ENCODE measurements at regions not wholly inside any gene's neighbourhood (a gene's known extent, or its start where the extent isn't known, plus 50 kb on each side); places are given as distances from the start of the nearest gene placed in this dataset.

DNA sequence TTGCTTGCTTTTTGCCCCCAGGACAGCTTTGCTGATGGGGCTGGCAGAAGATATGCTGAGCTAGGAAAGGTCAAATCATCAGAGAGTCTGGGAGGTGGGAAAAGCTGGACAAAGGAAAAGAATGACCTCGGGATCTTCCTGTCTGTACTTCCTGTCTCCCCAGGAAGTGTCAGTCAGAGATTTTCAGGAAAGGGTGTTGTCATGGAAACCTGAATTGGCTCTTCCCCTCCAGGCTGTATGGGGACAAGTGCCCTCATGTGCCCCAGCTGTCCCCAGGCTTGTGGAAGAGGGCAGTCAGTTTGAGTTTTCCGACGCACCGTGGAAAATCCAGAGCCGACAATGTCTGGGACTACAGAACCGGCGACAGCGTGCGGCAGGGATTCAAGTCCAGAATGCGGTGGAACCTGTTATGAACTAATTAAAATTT, 122.7 kb upstream of the ZFHX3 start:
- H3K27ac ChIP-seq (ENCODE audit: low read depth, low read length) = peak overlapping the region; percentile 44
- no peaks in the 10 kb centered on the region for H3K79me2 ChIP-seq (ENCODE audit: control insufficient read depth, insufficient read depth, low read length, poor library complexity)
- no peaks in the 10 kb centered on the region for H3K36me3 ChIP-seq (ENCODE audit: control insufficient read depth in 1 of 2, insufficient read depth in 2 of 2, low read length in 2 of 2)
- H3K79me1 ChIP-seq (ENCODE audit: low read length) = peaks cover 7% of the 10 kb centered on the region
- peak overlapping the region; percentile 55 for H4K91ac ChIP-seq (ENCODE audit: low read depth, low read length)
- H4K12ac ChIP-seq (ENCODE audit: low read depth, low read length) = no peak overlapping the region
- peak overlapping the region; percentile 66 for H2AFZ ChIP-seq (ENCODE audit: insufficient read depth, low read length, poor library complexity)
- no peak overlapping the region for H3K14ac ChIP-seq (ENCODE audit: low read length)
- peak overlapping the region; percentile 77 for H2BK120ac ChIP-seq (ENCODE audit: insufficient read depth, low read length, poor library complexity)
- H4K8ac ChIP-seq (ENCODE audit: low read depth, low read length) = peak overlapping the region; percentile 89
- WGBS (ENCODE audit: extremely low coverage, insufficient coverage, insufficient read length) = no CpG with 5 or more reads among the region's 10 CpGs
- H3K23ac ChIP-seq (ENCODE audit: low read length) = no peak overlapping the region
- H2BK5ac ChIP-seq (ENCODE audit: low read depth, low read length, poor library complexity) = peak overlapping the region; percentile 9
- no peaks in the 10 kb centered on the region for H3K27me3 ChIP-seq (ENCODE audit: insufficient read depth, low read length)
- H2AK5ac ChIP-seq (ENCODE audit: low read length) = no peak overlapping the region
- no peak overlapping the region for H3K9ac ChIP-seq (ENCODE audit: low read length)
- H3K9me3 ChIP-seq (ENCODE audit: insufficient read depth, low read depth, low read length) = no peaks in the 10 kb centered on the region
- peak overlapping the region; percentile 23 for H3K4ac ChIP-seq (ENCODE audit: low read depth, low read length)
- H3K4me3 ChIP-seq (ENCODE audit: low read depth, low read length) = no peak overlapping the region
- peak; percentile 80 to 88 for DNase-seq
- peak overlapping the region; percentile 38 for H3K4me2 ChIP-seq (ENCODE audit: low read length)
- peaks cover 12 to 14% of the 10 kb centered on the region in 2 experiments for H3K4me1 ChIP-seq (ENCODE audit: control insufficient read depth in 1 of 2, insufficient read depth in 2 of 2, low read length in 2 of 2)
- H3K18ac ChIP-seq (ENCODE audit: low read length) = peak overlapping the region; percentile 11
- H2BK12ac ChIP-seq (ENCODE audit: low read length) = peak overlapping the region; percentile 85

DNA sequence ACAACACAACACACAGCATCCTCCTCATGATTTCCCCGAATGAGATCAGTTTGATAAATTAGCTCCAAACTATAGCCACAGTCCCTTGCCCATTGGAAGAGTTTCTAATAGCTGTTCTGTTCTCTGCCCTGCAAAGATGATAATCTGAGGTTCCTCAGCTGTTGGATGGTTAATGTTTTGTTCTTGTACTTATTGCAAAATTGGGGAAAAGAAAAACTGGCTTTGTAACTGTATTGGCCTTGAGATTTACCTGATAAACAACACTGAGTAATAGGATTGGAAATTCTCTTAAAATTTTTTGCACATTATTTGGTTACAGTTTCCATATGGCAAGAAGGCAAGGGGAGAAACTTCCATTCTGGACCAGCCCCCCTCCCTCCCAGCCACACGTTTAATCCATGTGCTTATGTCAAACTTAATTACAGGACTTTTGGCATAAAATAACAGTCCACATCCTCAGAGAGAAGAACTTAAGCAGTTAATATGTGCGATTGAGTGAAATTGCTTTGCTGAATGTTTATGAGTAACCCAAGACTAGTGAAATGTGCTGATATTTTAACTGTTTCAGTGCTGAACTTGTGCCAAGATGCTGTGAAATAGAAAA, 119.1 kb upstream of the ZFHX3 start:
- Histone ChIP-seq H3K9me3 (ENCODE audit: insufficient read depth, low read depth, low read length) (no peaks in the 10 kb centered on the region), H2AFZ (ENCODE audit: insufficient read depth, low read length, poor library complexity) (no peak overlapping the region), H3K79me1 (ENCODE audit: low read length) (peaks cover 4% of the 10 kb centered on the region), H2BK120ac (ENCODE audit: insufficient read depth, low read length, poor library complexity) (no peak overlapping the region), H3K23ac (ENCODE audit: low read length) (no peak overlapping the region), H3K79me2 (ENCODE audit: control insufficient read depth, insufficient read depth, low read length, poor library complexity) (no peaks in the 10 kb centered on the region), H3K27ac (ENCODE audit: low read depth, low read length) (no peak overlapping the region), H3K14ac (ENCODE audit: low read length) (no peak overlapping the region), H4K8ac (ENCODE audit: low read depth, low read length) (no peak overlapping the region), H3K36me3 (ENCODE audit: control insufficient read depth in 1 of 2, insufficient read depth in 2 of 2, low read length in 2 of 2) (no peaks in the 10 kb centered on the region), H3K4ac (ENCODE audit: low read depth, low read length) (no peak overlapping the region), H2BK12ac (ENCODE audit: low read length) (no peak overlapping the region), H3K4me3 (ENCODE audit: low read depth, low read length) (no peak overlapping the region), H4K12ac (ENCODE audit: low read depth, low read length) (no peak overlapping the region), H3K4me2 (ENCODE audit: low read length) (no peak overlapping the region), H2BK5ac (ENCODE audit: low read depth, low read length, poor library complexity) (no peak overlapping the region), H3K9ac (ENCODE audit: low read length) (no peak overlapping the region), H3K4me1 (ENCODE audit: control insufficient read depth in 1 of 2, insufficient read depth in 2 of 2, low read length in 2 of 2) (peaks cover 5 to 11% of the 10 kb centered on the region in 2 experiments), H4K91ac (ENCODE audit: low read depth, low read length) (no peak overlapping the region), H3K18ac (ENCODE audit: low read length) (no peak overlapping the region), H3K27me3 (ENCODE audit: insufficient read depth, low read length) (no peaks in the 10 kb centered on the region), H2AK5ac (ENCODE audit: low read length) (no peak overlapping the region)
- DNase-seq = peak in 1 of 2 donors; percentile 69
- WGBS (ENCODE audit: extremely low coverage, insufficient coverage, insufficient read length) = no CpG with 5 or more reads among the region's 3 CpGs

- no peak overlapping the region for H3K23ac ChIP-seq (ENCODE audit: low read length)
- no peak overlapping the region for H4K91ac ChIP-seq (ENCODE audit: low read depth, low read length)
Observed at GRCh38 chr16:73166441-73166851, 118.5 kb upstream of the ZFHX3 start.

GRCh38 chr16:73163238-73163815, 115.4 kb upstream of the ZFHX3 start:
- H3K79me2 ChIP-seq (ENCODE audit: control insufficient read depth, insufficient read depth, low read length, poor library complexity) = no peaks in the 10 kb centered on the region
- no CpG with 5 or more reads among the region's 5 CpGs for WGBS (ENCODE audit: extremely low coverage, insufficient coverage, insufficient read length)
- no peak overlapping the region for H2BK5ac ChIP-seq (ENCODE audit: low read depth, low read length, poor library complexity)
- H3K79me1 ChIP-seq (ENCODE audit: low read length) = no peaks in the 10 kb centered on the region
- H3K14ac ChIP-seq (ENCODE audit: low read length) = no peak overlapping the region
- no peak overlapping the region for H2AK5ac ChIP-seq (ENCODE audit: low read length)
- H4K8ac ChIP-seq (ENCODE audit: low read depth, low read length) = no peak overlapping the region
- no peak overlapping the region for H2AFZ ChIP-seq (ENCODE audit: insufficient read depth, low read length, poor library complexity)
- H3K9ac ChIP-seq (ENCODE audit: low read length) = no peak overlapping the region
- no peak overlapping the region for H4K12ac ChIP-seq (ENCODE audit: low read depth, low read length)
- H2BK120ac ChIP-seq (ENCODE audit: insufficient read depth, low read length, poor library complexity) = no peak overlapping the region
- DNase-seq = no peak
- no peak overlapping the region for H3K27ac ChIP-seq (ENCODE audit: low read depth, low read length)
- H3K4me1 ChIP-seq (ENCODE audit: control insufficient read depth in 1 of 2, insufficient read depth in 2 of 2, low read length in 2 of 2) = peaks cover 0 to 3% of the 10 kb centered on the region in 2 experiments
- H2BK12ac ChIP-seq (ENCODE audit: low read length) = no peak overlapping the region
- no peak overlapping the region for H3K18ac ChIP-seq (ENCODE audit: low read length)
- no peak overlapping the region for H3K4me2 ChIP-seq (ENCODE audit: low read length)
- no peaks in the 10 kb centered on the region for H3K36me3 ChIP-seq (ENCODE audit: control insufficient read depth in 1 of 2, insufficient read depth in 2 of 2, low read length in 2 of 2)
- H3K23ac ChIP-seq (ENCODE audit: low read length) = no peak overlapping the region
- no peak overlapping the region for H4K91ac ChIP-seq (ENCODE audit: low read depth, low read length)
- no peak overlapping the region for H3K4me3 ChIP-seq (ENCODE audit: low read depth, low read length)
- H3K27me3 ChIP-seq (ENCODE audit: insufficient read depth, low read length) = no peaks in the 10 kb centered on the region
- no peaks in the 10 kb centered on the region for H3K9me3 ChIP-seq (ENCODE audit: insufficient read depth, low read depth, low read length)
- H3K4ac ChIP-seq (ENCODE audit: low read depth, low read length) = no peak overlapping the region

More at GRCh38 chr16:73166441-73166851, 118.5 kb upstream of the ZFHX3 start:
- H2AK5ac ChIP-seq (ENCODE audit: low read length) = no peak overlapping the region
- no peak overlapping the region for H4K8ac ChIP-seq (ENCODE audit: low read depth, low read length)
- no peak overlapping the region for H3K14ac ChIP-seq (ENCODE audit: low read length)
- H3K4me3 ChIP-seq (ENCODE audit: low read depth, low read length) = no peak overlapping the region
- H2BK12ac ChIP-seq (ENCODE audit: low read length) = no peak overlapping the region
- no peaks in the 10 kb centered on the region for H3K27me3 ChIP-seq (ENCODE audit: insufficient read depth, low read length)
- whole genome bisulfite sequencing (ENCODE audit: extremely low coverage, insufficient coverage, insufficient read length) = no CpG with 5 or more reads among the region's 5 CpGs
- no peaks in the 10 kb centered on the region for H3K79me2 ChIP-seq (ENCODE audit: control insufficient read depth, insufficient read depth, low read length, poor library complexity)
- no peaks in the 10 kb centered on the region for H3K36me3 ChIP-seq (ENCODE audit: control insufficient read depth in 1 of 2, insufficient read depth in 2 of 2, low read length in 2 of 2)
- H4K12ac ChIP-seq (ENCODE audit: low read depth, low read length) = no peak overlapping the region
- H3K27ac ChIP-seq (ENCODE audit: low read depth, low read length) = no peak overlapping the region
- H3K18ac ChIP-seq (ENCODE audit: low read length) = no peak overlapping the region
- no peaks in the 10 kb centered on the region for H3K9me3 ChIP-seq (ENCODE audit: insufficient read depth, low read depth, low read length)
- no peak overlapping the region for H2BK120ac ChIP-seq (ENCODE audit: insufficient read depth, low read length, poor library complexity)
- no peak overlapping the region for H3K4me2 ChIP-seq (ENCODE audit: low read length)
- peak overlapping the region; percentile 7 for H3K9ac ChIP-seq (ENCODE audit: low read length)
- DNase-seq = no peak
- H2BK5ac ChIP-seq (ENCODE audit: low read depth, low read length, poor library complexity) = no peak overlapping the region
- H3K79me1 ChIP-seq (ENCODE audit: low read length) = peaks cover 2% of the 10 kb centered on the region
- H2AFZ ChIP-seq (ENCODE audit: insufficient read depth, low read length, poor library complexity) = no peak overlapping the region
- peaks cover 3 to 11% of the 10 kb centered on the region in 2 experiments for H3K4me1 ChIP-seq (ENCODE audit: control insufficient read depth in 1 of 2, insufficient read depth in 2 of 2, low read length in 2 of 2)
- H3K4ac ChIP-seq (ENCODE audit: low read depth, low read length) = no peak overlapping the region
